ENCODE measurements at regions not wholly inside any gene's neighbourhood (a gene's known extent, or its start where the extent isn't known, plus 50 kb on each side); places are given as distances from the start of the nearest gene placed in this dataset.

- DNase-seq (ENCODE audit: low spot score): no peak
- Histone ChIP-seq H3K27ac (ENCODE audit: low read depth) (no peak overlapping the region), H3K79me2 (replicated peaks; ENCODE audit: insufficient read depth) (no peaks in the 10 kb centered on the region), H3K4me3 (no peak overlapping the region), H3F3A (replicated peaks; ENCODE audit: low read depth) (no peaks in the 10 kb centered on the region), H3K4me1 (ENCODE audit: insufficient read depth) (no peaks in the 10 kb centered on the region), H2AFZ (no peak overlapping the region), H3K36me3 (ENCODE audit: insufficient read depth) (no peaks in the 10 kb centered on the region), H3K9me2 (ENCODE audit: insufficient read depth) (no peaks in the 10 kb centered on the region), H3K4me2 (no peak overlapping the region), H4K20me1 (replicated peaks; ENCODE audit: insufficient read depth) (no peaks in the 10 kb centered on the region), H3K27me3 (ENCODE audit: insufficient read depth) (no peaks in the 10 kb centered on the region)
- no peak for ATAC-seq
- Mint-ChIP-seq H3K4me1 (no peaks in the 10 kb centered on the region; the same call in 2 of the 3 replicates), H3K27me3 (ENCODE audit: insufficient read depth, low read depth, poor library complexity) (peaks cover 4% of the 10 kb centered on the region), H3K9me3 (no peaks in the 10 kb centered on the region), H3K27ac (no peak overlapping the region; the same call in 1 of the 2 replicates), H3K4me3 (no peak overlapping the region), H3K36me3 (ENCODE audit: low read depth) (no peaks in the 10 kb centered on the region)
- TF ChIP-seq ZNF114 (CRISPR knock-in tag; IDR thresholded peaks at IDR 0.05) (no peak), CTCF (conservative IDR thresholded peaks at IDR 0.05; ENCODE audit: low read depth in 2 of 2) (no peak), ZNF331 (CRISPR knock-in tag; IDR thresholded peaks at IDR 0.05; ENCODE audit: low read depth) (no peak), EZH2 (IDR thresholded peaks at IDR 0.05; ENCODE audit: low read depth, unreplicated experiment) (no peak), NANOG (IDR thresholded peaks at IDR 0.05; ENCODE audit: borderline replicate concordance) (no peak)
- TF ChIP-seq, protein P1, sequence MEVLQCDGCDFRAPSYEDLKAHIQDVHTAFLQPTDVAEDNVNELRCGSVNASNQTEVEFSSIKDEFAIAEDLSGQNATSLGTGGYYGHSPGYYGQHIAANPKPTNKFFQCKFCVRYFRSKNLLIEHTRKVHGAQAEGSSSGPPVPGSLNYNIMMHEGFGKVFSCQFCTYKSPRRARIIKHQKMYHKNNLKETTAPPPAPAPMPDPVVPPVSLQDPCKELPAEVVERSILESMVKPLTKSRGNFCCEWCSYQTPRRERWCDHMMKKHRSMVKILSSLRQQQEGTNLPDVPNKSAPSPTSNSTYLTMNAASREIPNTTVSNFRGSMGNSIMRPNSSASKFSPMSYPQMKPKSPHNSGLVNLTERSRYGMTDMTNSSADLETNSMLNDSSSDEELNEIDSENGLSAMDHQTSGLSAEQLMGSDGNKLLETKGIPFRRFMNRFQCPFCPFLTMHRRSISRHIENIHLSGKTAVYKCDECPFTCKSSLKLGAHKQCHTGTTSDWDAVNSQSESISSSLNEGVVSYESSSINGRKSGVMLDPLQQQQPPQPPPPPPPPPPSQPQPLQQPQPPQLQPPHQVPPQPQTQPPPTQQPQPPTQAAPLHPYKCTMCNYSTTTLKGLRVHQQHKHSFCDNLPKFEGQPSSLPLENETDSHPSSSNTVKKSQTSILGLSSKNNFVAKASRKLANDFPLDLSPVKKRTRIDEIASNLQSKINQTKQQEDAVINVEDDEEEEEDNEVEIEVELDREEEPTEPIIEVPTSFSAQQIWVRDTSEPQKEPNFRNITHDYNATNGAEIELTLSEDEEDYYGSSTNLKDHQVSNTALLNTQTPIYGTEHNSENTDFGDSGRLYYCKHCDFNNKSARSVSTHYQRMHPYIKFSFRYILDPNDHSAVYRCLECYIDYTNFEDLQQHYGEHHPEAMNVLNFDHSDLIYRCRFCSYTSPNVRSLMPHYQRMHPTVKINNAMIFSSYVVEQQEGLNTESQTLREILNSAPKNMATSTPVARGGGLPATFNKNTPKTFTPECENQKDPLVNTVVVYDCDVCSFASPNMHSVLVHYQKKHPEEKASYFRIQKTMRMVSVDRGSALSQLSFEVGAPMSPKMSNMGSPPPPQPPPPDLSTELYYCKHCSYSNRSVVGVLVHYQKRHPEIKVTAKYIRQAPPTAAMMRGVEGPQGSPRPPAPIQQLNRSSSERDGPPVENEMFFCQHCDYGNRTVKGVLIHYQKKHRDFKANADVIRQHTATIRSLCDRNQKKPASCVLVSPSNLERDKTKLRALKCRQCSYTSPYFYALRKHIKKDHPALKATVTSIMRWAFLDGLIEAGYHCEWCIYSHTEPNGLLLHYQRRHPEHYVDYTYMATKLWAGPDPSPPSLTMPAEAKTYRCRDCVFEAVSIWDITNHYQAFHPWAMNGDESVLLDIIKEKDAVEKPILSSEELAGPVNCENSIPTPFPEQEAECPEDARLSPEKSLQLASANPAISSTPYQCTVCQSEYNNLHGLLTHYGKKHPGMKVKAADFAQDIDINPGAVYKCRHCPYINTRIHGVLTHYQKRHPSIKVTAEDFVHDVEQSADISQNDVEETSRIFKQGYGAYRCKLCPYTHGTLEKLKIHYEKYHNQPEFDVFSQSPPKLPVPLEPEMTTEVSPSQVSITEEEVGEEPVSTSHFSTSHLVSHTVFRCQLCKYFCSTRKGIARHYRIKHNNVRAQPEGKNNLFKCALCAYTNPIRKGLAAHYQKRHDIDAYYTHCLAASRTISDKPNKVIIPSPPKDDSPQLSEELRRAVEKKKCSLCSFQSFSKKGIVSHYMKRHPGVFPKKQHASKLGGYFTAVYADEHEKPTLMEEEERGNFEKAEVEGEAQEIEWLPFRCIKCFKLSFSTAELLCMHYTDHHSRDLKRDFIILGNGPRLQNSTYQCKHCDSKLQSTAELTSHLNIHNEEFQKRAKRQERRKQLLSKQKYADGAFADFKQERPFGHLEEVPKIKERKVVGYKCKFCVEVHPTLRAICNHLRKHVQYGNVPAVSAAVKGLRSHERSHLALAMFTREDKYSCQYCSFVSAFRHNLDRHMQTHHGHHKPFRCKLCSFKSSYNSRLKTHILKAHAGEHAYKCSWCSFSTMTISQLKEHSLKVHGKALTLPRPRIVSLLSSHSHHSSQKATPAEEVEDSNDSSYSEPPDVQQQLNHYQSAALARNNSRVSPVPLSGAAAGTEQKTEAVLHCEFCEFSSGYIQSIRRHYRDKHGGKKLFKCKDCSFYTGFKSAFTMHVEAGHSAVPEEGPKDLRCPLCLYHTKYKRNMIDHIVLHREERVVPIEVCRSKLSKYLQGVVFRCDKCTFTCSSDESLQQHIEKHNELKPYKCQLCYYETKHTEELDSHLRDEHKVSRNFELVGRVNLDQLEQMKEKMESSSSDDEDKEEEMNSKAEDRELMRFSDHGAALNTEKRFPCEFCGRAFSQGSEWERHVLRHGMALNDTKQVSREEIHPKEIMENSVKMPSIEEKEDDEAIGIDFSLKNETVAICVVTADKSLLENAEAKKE (CRISPR knock-in tag; IDR thresholded peaks at IDR 0.05): no peak
Observed at GRCh38 chr7:156121956-156122355, 309.7 kb upstream of the SHH start.

All from GM23338 (cell line).